H1 (cell line): ENCODE measurements at regions not wholly inside any gene's neighbourhood (a gene's known extent, or its start where the extent isn't known, plus 50 kb on each side); places are given as distances from the start of the nearest gene placed in this dataset.

ENCODE experiments used
- CTCF ChIA-PET: fragments of 300-600 bp; sonication (Branson Sonifier 250); formaldehyde crosslinking; loops from one replicate; lab custom pipeline; 2021; ENCODE audit not compliant: partially characterized antibody; lab: Charles Lee
- POLR2A ChIA-PET: fragments of 300-600 bp; sonication (Branson Sonifier 250); formaldehyde crosslinking; loops from one replicate; lab custom pipeline; 2021; ENCODE audit warnings: inconsistent platforms; ENCODE audit not compliant: partially characterized antibody; lab: Charles Lee
- DNase-seq, 2 experiments: peaks; one replicate each; pipeline versions ENCODE4 v3.0.0 to v3.0.0-alpha.2; 2010 to 2022; ENCODE audit warnings: low spot score in 2 of 2, low read depth in 1 of 2, mixed read lengths in 1 of 2
- FAIRE-seq: peaks from 2 replicates; lab custom pipeline; 2011; peaks lifted over from hg19 to GRCh38; lab: Jason Lieb, UNC
- H2AFZ ChIP-seq: 2 replicates; pipeline ENCODE4 v1.8.1; 2012; ENCODE audit warnings: low read length, inconsistent platforms
- H2AK5ac ChIP-seq: 2 replicates; pipeline ENCODE4 v1.6.1; 2013; ENCODE audit warnings: low read depth, low read length
- H2BK120ac ChIP-seq: replicated peaks from 2 replicates; pipeline ENCODE3; 2013; ENCODE audit warnings: low read depth, low read length, inconsistent platforms
- H2BK12ac ChIP-seq: 2 replicates; pipeline ENCODE4 v1.6.1; 2013; ENCODE audit warnings: low read depth, low read length
- H2BK15ac ChIP-seq: 2 replicates; pipeline ENCODE4 v1.6.1; 2013; ENCODE audit warnings: low read length
- H2BK20ac ChIP-seq: 2 replicates; pipeline ENCODE4 v1.6.1; 2013; ENCODE audit warnings: low read length
- H2BK5ac ChIP-seq: 2 replicates; pipeline ENCODE4 v1.6.1; 2013; ENCODE audit warnings: low read depth, low read length
- H3K14ac ChIP-seq: 2 replicates; pipeline ENCODE4 v1.6.1; 2013; ENCODE audit warnings: inconsistent platforms; ENCODE audit not compliant: insufficient read length
- H3K18ac ChIP-seq: 2 replicates; pipeline ENCODE4 v1.6.1; 2013; ENCODE audit warnings: low read length; ENCODE audit errors: extremely low read depth
- H3K23ac ChIP-seq: 2 replicates; pipeline ENCODE4 v1.6.1; 2013; ENCODE audit warnings: inconsistent platforms; ENCODE audit not compliant: insufficient read length
- H3K23me2 ChIP-seq: 2 replicates; pipeline ENCODE4 v1.6.1; 2013; ENCODE audit warnings: low read depth, low read length
- H3K27ac ChIP-seq: 2 replicates; pipeline ENCODE4 v1.6.1; 2011; ENCODE audit warnings: low read depth, low read length, inconsistent platforms
- H3K27me3 ChIP-seq, 4 experiments: replicated peaks in 1 of 4; 1 replicate in 1 of 4; 2 replicates in 3 of 4; pipeline versions ENCODE4 v1.6.1 to v1.8.1; 2011 to 2013; ENCODE audit warnings: low read length in 3 of 4, mild to moderate bottlenecking in 3 of 4, inconsistent platforms in 2 of 4, mixed read lengths in 2 of 4, moderate library complexity in 1 of 4; ENCODE audit not compliant: control insufficient read depth in 3 of 4, insufficient read depth in 3 of 4; ENCODE audit errors: extremely low read depth in 1 of 4
- H3K36me3 ChIP-seq, 4 experiments: 2 replicates each; pipeline versions ENCODE4 v1.6.1 to v1.8.1; 2011 to 2013; ENCODE audit warnings: mild to moderate bottlenecking in 4 of 4, low read length in 3 of 4, moderate library complexity in 2 of 4, control low read depth in 1 of 4, inconsistent platforms in 1 of 4; ENCODE audit not compliant: insufficient read depth in 4 of 4, control insufficient read depth in 2 of 4
- H3K4ac ChIP-seq: replicated peaks from 2 replicates; pipeline ENCODE3; 2013; ENCODE audit warnings: low read length, low read depth, mixed read lengths, inconsistent platforms; ENCODE audit not compliant: insufficient read length
- H3K4me1 ChIP-seq, 4 experiments: replicated peaks in 1 of 4; 1 replicate in 1 of 4; 2 replicates in 3 of 4; pipeline versions ENCODE4 v1.6.1 to v1.8.1; 2011 to 2013; ENCODE audit warnings: low read length in 3 of 4, inconsistent platforms in 2 of 4, mixed read lengths in 1 of 4; ENCODE audit not compliant: insufficient read depth in 4 of 4, control insufficient read depth in 3 of 4
- H3K4me2 ChIP-seq, 2 experiments: 2 replicates each; pipeline versions ENCODE4 v1.6.1 to v1.8.1; 2011 to 2013; ENCODE audit warnings: low read depth in 2 of 2, low read length in 2 of 2, control low read depth in 1 of 2, inconsistent platforms in 1 of 2, mild to moderate bottlenecking in 1 of 2; ENCODE audit not compliant: insufficient read depth in 1 of 2
- H3K4me3 ChIP-seq, 4 experiments: fragments of 200-600, 300-600 bp in 1 of 4; sonication (generic), shearing (Covaris generic), sonication (Bioruptor Twin) in 1 of 4; 2 replicates each; pipeline versions ENCODE4 v1.5.1 to v1.8.1; 2011 to 2016; ENCODE audit warnings: low read length in 4 of 4, low read depth in 3 of 4, control low read depth in 2 of 4, inconsistent platforms in 2 of 4, mild to moderate bottlenecking in 2 of 4, mixed read lengths in 1 of 4, moderate library complexity in 1 of 4; ENCODE audit not compliant: insufficient read depth in 2 of 4; ENCODE audit errors: extremely low read depth in 1 of 4
- H3K56ac ChIP-seq: replicated peaks from 2 replicates; pipeline ENCODE3; 2013; ENCODE audit warnings: low read depth, mild to moderate bottlenecking, mixed read lengths, low read length, inconsistent platforms; ENCODE audit not compliant: insufficient read length
- H3K79me1 ChIP-seq: 2 replicates; pipeline ENCODE4 v1.6.1; 2013; ENCODE audit warnings: low read depth, low read length, control low read depth
- H3K79me2 ChIP-seq, 2 experiments: 2 replicates each; pipeline versions ENCODE4 v1.6.1 to v1.8.1; 2012 to 2013; ENCODE audit warnings: low read length in 2 of 2, mild to moderate bottlenecking in 2 of 2, inconsistent platforms in 1 of 2; ENCODE audit not compliant: insufficient read depth in 2 of 2, control insufficient read depth in 1 of 2
- H3K9ac ChIP-seq, 4 experiments: replicated peaks in 1 of 4; 1 replicate in 1 of 4; 2 replicates in 3 of 4; pipeline versions ENCODE4 v1.6.1 to v1.8.1; 2011 to 2013; ENCODE audit warnings: low read depth in 3 of 4, low read length in 3 of 4, control low read depth in 2 of 4, mild to moderate bottlenecking in 2 of 4, moderate library complexity in 2 of 4, inconsistent platforms in 1 of 4; ENCODE audit errors: extremely low read depth in 1 of 4
- H3K9me3 ChIP-seq, 2 experiments: 2 replicates each; pipeline versions ENCODE4 v1.6.1 to v1.8.1; 2012 to 2013; ENCODE audit warnings: mild to moderate bottlenecking in 2 of 2, moderate library complexity in 2 of 2, control low read depth in 1 of 2, inconsistent platforms in 1 of 2, low read depth in 1 of 2, low read length in 1 of 2, mixed read lengths in 1 of 2; ENCODE audit not compliant: insufficient read depth in 2 of 2
- H4K20me1 ChIP-seq, 2 experiments: replicated peaks in 1 of 2; 2 replicates each; pipeline versions ENCODE3 to v1.8.1; 2011 to 2013; ENCODE audit warnings: inconsistent platforms in 2 of 2, low read length in 2 of 2, mild to moderate bottlenecking in 1 of 2; ENCODE audit not compliant: insufficient read depth in 2 of 2, control insufficient read depth in 1 of 2
- H4K5ac ChIP-seq: 2 replicates; pipeline ENCODE4 v1.6.1; 2013; ENCODE audit warnings: low read length, low read depth, mixed read lengths, inconsistent platforms; ENCODE audit not compliant: insufficient read length
- H4K8ac ChIP-seq: 2 replicates; pipeline ENCODE4 v1.8.0; 2013; ENCODE audit warnings: mild to moderate bottlenecking, moderate library complexity, low read length, inconsistent platforms; ENCODE audit not compliant: insufficient read depth; ENCODE audit errors: extremely low read depth
- H4K91ac ChIP-seq: replicated peaks from 2 replicates; pipeline ENCODE3; 2013; ENCODE audit warnings: low read length, mixed read lengths, inconsistent platforms; ENCODE audit not compliant: insufficient read length
- CBX5 ChIP-seq: fragments of 300-800, 300-1000 bp; sonication (generic); IDR thresholded peaks from 2 replicates; pipeline ENCODE4 v1.7.1; 2016; ENCODE audit warnings: antibody characterized with exemption, low read length, low read depth
- CREB1 ChIP-seq: IDR thresholded peaks from 2 replicates; pipeline ENCODE4 v1.6.1; 2012; ENCODE audit warnings: inconsistent platforms
- EP300 ChIP-seq, 2 experiments: IDR thresholded peaks; 1 replicate in 1 of 2; 2 replicates in 1 of 2; pipeline ENCODE4 v1.6.1; 2011 to 2012; ENCODE audit warnings: low read depth in 2 of 2, low read length in 2 of 2, mild to moderate bottlenecking in 2 of 2, borderline replicate concordance in 1 of 2, inconsistent platforms in 1 of 2, moderate library complexity in 1 of 2
- EZH2 ChIP-seq: fragments of 200-600 bp; sonication (generic); IDR thresholded peaks from 2 replicates; pipeline ENCODE4 v1.7.1; 2012; ENCODE audit warnings: low read depth, mild to moderate bottlenecking, moderate library complexity, low read length, inconsistent platforms; ENCODE audit not compliant: severe bottlenecking
- FOSL1 ChIP-seq: IDR thresholded peaks from 2 replicates; pipeline ENCODE4 v1.6.1; 2011; ENCODE audit warnings: mild to moderate bottlenecking, low read depth, low read length, moderate library complexity; ENCODE audit not compliant: insufficient read depth
- GABPA ChIP-seq: IDR thresholded peaks from 2 replicates; pipeline ENCODE4 v1.6.1; 2011; ENCODE audit warnings: mild to moderate bottlenecking, low read length, moderate library complexity, borderline replicate concordance; ENCODE audit not compliant: insufficient read depth
- JUND ChIP-seq: IDR thresholded peaks from 2 replicates; pipeline ENCODE4 v1.6.1; 2011; ENCODE audit warnings: mild to moderate bottlenecking, improper control_type of control experiment, low read length
- PHF8 ChIP-seq: fragments of 200-600 bp; sonication (generic); conservative IDR thresholded peaks from 2 replicates; pipeline ENCODE4 v1.7.1; 2012; ENCODE audit warnings: low read depth, mild to moderate bottlenecking, inconsistent platforms, low read length, moderate library complexity
- POU5F1 ChIP-seq: IDR thresholded peaks from 2 replicates; pipeline ENCODE4 v1.6.1; 2011; ENCODE audit warnings: low read depth, mild to moderate bottlenecking, low read length, moderate library complexity
- RAD21 ChIP-seq, 2 experiments: IDR thresholded peaks in 1 of 2; conservative IDR thresholded peaks in 1 of 2; 2 replicates each; pipeline ENCODE4 v1.6.1; 2011; ENCODE audit warnings: low read depth in 2 of 2, low read length in 2 of 2, improper control_type of control experiment in 1 of 2, inconsistent platforms in 1 of 2, mild to moderate bottlenecking in 1 of 2, moderate library complexity in 1 of 2
- RNF2 ChIP-seq: fragments of 200-900, 300-1000 bp; sonication (generic); IDR thresholded peaks from 2 replicates; pipeline ENCODE4 v1.7.1; 2016; ENCODE audit warnings: borderline replicate concordance, low read depth, mild to moderate bottlenecking, antibody characterized with exemption, low read length; ENCODE audit not compliant: poor library complexity, severe bottlenecking; ENCODE audit errors: missing control alignments
- SUZ12 ChIP-seq: fragments of 200-600 bp; sonication (generic); IDR thresholded peaks from 2 replicates; pipeline ENCODE4 v1.6.1; 2012; ENCODE audit warnings: mild to moderate bottlenecking, inconsistent platforms, low read length, moderate library complexity, mixed read lengths
- TCF12 ChIP-seq: IDR thresholded peaks from 2 replicates; pipeline ENCODE4 v1.6.1; 2011; ENCODE audit warnings: low read depth, mild to moderate bottlenecking, low read length
- WGBS, 2 experiments: shearing (Covaris generic) in 1 of 2; methylation state at CpG; one replicate each; pipeline versions ENCODE4 v1.1.6 to v1.1.7; 2013 to 2015; ENCODE audit warnings: low lambda C conversion rate in 2 of 2, mixed read lengths in 2 of 2, inconsistent platforms in 1 of 2, low coverage in 1 of 2, missing lambda C conversion rate in 1 of 2; ENCODE audit not compliant: insufficient replicate concordance in 2 of 2, insufficient coverage in 1 of 2, insufficient read length in 1 of 2; ENCODE audit errors: extremely low coverage in 1 of 2, missing lambda C conversion rate in 1 of 2; 5-methylcytosine and 5-hydroxymethylcytosine counted together

GRCh38 chr12:30188602-30189326, 405.0 kb upstream of the TMTC1 start:
- no peaks in the 10 kb centered on the region for H3K36me3 ChIP-seq
- no peak overlapping the region for H3K9ac ChIP-seq
- no peaks in the 10 kb centered on the region for H3K79me2 ChIP-seq
- H3K27me3 ChIP-seq, result no peaks in the 10 kb centered on the region
- FAIRE-seq, result no peak
- POLR2A ChIA-PET, result no interaction called here
- no peak overlapping the region for H4K8ac ChIP-seq
- no peak overlapping the region for H2BK120ac ChIP-seq
- no peak overlapping the region for H4K91ac ChIP-seq
- H2AFZ ChIP-seq, result no peak overlapping the region
- no peak overlapping the region for H3K27ac ChIP-seq
- H3K79me1 ChIP-seq, result no peaks in the 10 kb centered on the region
- no peaks in the 10 kb centered on the region for H4K20me1 ChIP-seq
- H2AK5ac ChIP-seq, result no peak overlapping the region
- CTCF ChIA-PET, result no interaction called here
- no peak overlapping the region for H2BK20ac ChIP-seq
- no peak overlapping the region for H3K4me2 ChIP-seq
- H3K18ac ChIP-seq, result no peak overlapping the region
- H2BK12ac ChIP-seq, result no peak overlapping the region
- 89% methylated on average over 8 of the region's 8 CpGs; no CpG with 5 or more reads in 1 of the 2 experiments for WGBS, 2 experiments
- H3K14ac ChIP-seq, result no peak overlapping the region
- DNase-seq, result no peak
- no peak overlapping the region for H4K5ac ChIP-seq
- no peaks in the 10 kb centered on the region for H3K4me1 ChIP-seq
- no peaks in the 10 kb centered on the region for H3K9me3 ChIP-seq
- H3K4me3 ChIP-seq, result no peak overlapping the region
- H2BK5ac ChIP-seq, result no peak overlapping the region
- no peak overlapping the region for H3K23ac ChIP-seq
- H2BK15ac ChIP-seq, result no peak overlapping the region
- H3K23me2 ChIP-seq, result no peaks in the 10 kb centered on the region
- no peak overlapping the region for H3K56ac ChIP-seq
- H3K4ac ChIP-seq, result no peak overlapping the region
- TF ChIP-seq RAD21 (IDR thresholded peaks at IDR 0.05 in 1 of 2, conservative IDR thresholded peaks at IDR 0.05 in 1 of 2; ENCODE audit: low read depth in 2 of 2, low read length in 2 of 2) (no peak), RNF2 (no peak), TCF12 (no peak), CREB1 (no peak), FOSL1 (no peak), JUND (no peak), POU5F1 (no peak), SUZ12 (no peak), GABPA (no peak), PHF8 (no peak), CBX5 (no peak), EZH2 (no peak), EP300 (IDR thresholded peaks at IDR 0.05; ENCODE audit: borderline replicate concordance in 1 of 2, low read depth in 2 of 2, low read length in 2 of 2) (no peak)
